Choroid plexus epithelial cell (primary cell): ENCODE measurements at regions not wholly inside any gene's neighbourhood (a gene's known extent, or its start where the extent isn't known, plus 50 kb on each side); places are given as distances from the start of the nearest gene placed in this dataset.

Experiments
- DNase-seq: peaks from one replicate; pipeline ENCODE4 v3.0.0-alpha.2; 2010; ENCODE audit warnings: low read depth
- H3K4me3 ChIP-seq: 2 replicates; pipeline ENCODE4 v1.5.1; 2011; ENCODE audit warnings: low read depth, mild to moderate bottlenecking, control low read depth, low read length, moderate library complexity
- TF ChIP-seq, protein P1 (sequence below): conservative IDR thresholded peaks from 2 replicates; pipeline ENCODE4 v1.5.1; 2011; ENCODE audit warnings: low read depth, mild to moderate bottlenecking, control low read depth, inconsistent platforms, low read length, moderate library complexity

DNA sequence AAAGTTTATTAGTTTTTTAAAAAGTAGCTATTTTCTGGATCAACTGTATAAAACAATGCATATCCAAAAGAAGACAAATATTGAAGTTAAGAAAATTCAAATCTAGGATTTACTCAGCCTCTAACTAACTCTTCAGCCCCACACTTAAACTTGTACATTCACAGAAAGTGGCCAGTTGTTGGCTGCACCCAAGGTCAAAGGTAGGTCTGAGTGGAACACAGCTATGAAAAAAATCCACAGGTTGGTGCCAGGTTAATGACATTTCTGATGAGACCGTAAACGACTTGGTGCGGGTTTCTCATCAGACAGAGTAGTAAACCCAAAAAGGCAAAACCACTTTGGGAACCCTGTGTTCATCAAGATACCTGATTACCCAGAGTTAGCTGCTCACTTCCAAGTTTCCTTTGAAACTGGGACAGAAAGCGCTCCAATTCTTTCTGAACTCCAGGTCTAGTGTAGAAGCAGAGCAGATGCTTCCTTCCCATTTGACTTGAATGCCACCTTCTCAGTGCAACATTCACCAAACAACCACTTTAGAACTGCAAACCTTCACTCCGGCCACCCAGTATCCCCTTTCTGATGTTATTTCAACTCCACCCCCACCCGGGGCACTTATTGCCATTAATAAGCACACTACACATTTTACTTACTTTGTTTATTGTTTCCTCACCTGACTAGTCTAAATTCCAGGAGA, 208.3 kb upstream of the STARD13 start:
- TF ChIP-seq, protein P1, sequence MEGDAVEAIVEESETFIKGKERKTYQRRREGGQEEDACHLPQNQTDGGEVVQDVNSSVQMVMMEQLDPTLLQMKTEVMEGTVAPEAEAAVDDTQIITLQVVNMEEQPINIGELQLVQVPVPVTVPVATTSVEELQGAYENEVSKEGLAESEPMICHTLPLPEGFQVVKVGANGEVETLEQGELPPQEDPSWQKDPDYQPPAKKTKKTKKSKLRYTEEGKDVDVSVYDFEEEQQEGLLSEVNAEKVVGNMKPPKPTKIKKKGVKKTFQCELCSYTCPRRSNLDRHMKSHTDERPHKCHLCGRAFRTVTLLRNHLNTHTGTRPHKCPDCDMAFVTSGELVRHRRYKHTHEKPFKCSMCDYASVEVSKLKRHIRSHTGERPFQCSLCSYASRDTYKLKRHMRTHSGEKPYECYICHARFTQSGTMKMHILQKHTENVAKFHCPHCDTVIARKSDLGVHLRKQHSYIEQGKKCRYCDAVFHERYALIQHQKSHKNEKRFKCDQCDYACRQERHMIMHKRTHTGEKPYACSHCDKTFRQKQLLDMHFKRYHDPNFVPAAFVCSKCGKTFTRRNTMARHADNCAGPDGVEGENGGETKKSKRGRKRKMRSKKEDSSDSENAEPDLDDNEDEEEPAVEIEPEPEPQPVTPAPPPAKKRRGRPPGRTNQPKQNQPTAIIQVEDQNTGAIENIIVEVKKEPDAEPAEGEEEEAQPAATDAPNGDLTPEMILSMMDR, result no peak
- no peak overlapping the region for H3K4me3 ChIP-seq
- no peak for DNase-seq

GRCh38 chr13:33494596-33495204, 209.1 kb upstream of the STARD13 start:
- TF ChIP-seq, protein P1, result no peak
- DNase-seq, result peak; percentile 97
- H3K4me3 ChIP-seq, result no peak overlapping the region

- TF ChIP-seq, protein P1, result no peak
- no peak overlapping the region for H3K4me3 ChIP-seq
These were observed 210.8 kb upstream of the STARD13 start for GRCh38 chr13:33496336-33496735.

DNA sequence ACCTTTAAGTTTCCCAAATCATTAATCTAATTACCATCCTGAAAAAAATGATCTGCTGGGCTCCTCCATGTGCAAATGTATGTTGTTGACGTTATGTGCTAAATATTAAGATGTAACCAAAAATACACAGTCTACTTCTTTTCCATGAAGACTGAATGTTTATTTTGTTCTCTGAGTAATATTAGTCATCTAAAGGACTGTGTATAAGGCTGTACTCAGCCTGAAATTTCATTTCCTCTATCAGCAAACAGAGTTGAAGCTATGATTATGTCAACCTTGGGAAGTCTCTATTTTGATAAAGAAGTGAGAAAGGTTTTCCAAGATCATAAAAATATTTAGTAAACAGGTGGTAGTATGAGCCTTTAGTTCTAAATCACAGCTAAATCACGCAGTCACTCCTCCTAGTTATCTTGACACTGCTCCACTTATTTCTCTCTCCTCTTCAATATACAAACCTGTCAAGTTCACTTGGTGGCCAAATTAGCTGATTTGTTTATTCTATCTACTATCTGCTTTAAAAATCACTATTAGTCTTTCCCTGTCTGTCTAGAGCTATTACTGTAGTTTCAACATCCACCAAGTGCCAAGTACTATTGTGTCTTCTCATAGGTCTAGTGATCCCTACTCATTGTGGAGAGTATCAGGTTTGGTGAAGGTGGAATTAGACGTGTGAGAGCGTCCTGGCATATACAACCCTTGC, 211.7 kb upstream of the STARD13 start:
- H3K4me3 ChIP-seq, result no peak overlapping the region
- TF ChIP-seq, protein P1, result no peak
- DNase-seq, result peak; percentile 56

More at GRCh38 chr13:33496336-33496735, 210.8 kb upstream of the STARD13 start:
- no peak for DNase-seq

DNA sequence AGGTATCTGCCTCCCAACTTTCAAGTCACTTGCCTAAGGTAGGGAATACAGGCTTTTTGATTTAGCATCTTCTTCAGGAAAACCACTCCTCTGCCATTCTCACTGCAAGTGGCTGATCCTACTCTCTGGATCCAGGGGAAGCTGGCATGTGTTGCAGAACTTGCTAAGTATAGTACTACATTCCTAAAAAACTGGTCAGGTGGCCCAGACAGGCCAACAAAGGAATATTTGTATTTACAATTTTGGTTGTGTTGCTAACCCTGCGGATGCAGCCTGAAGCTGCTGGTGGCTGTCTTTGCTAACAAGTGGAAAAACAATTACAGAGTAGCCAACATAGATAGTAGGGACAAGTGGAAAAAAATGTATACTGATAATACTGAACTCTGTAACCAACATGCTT, 222.5 kb upstream of the STARD13 start:
- TF ChIP-seq, protein P1, result no peak
- no peak for DNase-seq
- no peak overlapping the region for H3K4me3 ChIP-seq

DNA sequence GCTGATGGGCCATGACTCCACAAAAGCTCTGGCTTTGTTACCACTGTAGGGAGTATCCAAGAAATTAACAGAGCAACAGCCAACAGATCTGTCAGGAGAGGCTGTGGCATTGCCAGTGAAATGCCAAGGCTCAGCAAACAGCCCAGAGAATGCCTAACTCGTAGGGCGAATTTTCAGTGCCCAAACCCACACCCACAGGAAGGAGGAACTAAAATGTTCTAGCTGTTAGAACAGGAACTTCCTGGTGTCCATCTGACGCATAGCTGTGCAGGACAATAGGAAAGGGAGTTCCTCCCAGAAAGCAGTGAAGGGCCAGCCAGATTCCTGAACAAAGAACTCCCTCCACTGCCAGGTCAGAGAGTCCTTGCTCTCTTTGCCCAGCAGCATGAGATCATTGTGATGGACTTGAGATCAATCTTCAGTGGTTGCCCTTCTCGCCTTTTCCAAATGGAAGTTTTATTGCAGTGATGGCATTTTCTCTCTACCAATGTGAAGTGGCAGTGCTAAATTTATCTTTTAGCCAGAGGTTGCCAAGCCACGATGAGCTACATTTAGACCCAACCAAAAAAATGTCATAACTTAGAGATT, 224.2 kb upstream of the STARD13 start:
- no peak for DNase-seq
- TF ChIP-seq, protein P1, result no peak
- H3K4me3 ChIP-seq, result no peak overlapping the region
